ENCODE measurements at regions not wholly inside any gene's neighbourhood (a gene's known extent, or its start where the extent isn't known, plus 50 kb on each side); places are given as distances from the start of the nearest gene placed in this dataset.

GRCh38 chr7:46357851-46358250, 436.8 kb upstream of the IGFBP3 start:
- TF ChIP-seq POU2F2 (IDR thresholded peaks at IDR 0.05; ENCODE audit: low read depth, low read length) = no peak
- no peak for TF ChIP-seq TAF1 (IDR thresholded peaks at IDR 0.05; ENCODE audit: low read depth, low read length)
- TF ChIP-seq POLR2AphosphoS5 (IDR thresholded peaks at IDR 0.05; ENCODE audit: low read depth, low read length) = no peak
- no peak for TF ChIP-seq POLR2A (IDR thresholded peaks at IDR 0.05; ENCODE audit: low read depth, low read length)
- TF ChIP-seq SPI1 (IDR thresholded peaks at IDR 0.05; ENCODE audit: low read depth, low read length) = no peak
- TF ChIP-seq PAX5 (IDR thresholded peaks at IDR 0.05; ENCODE audit: insufficient read depth, low read length, severe bottlenecking) = no peak
